ENCODE measurements at regions not wholly inside any gene's neighbourhood (a gene's known extent, or its start where the extent isn't known, plus 50 kb on each side); places are given as distances from the start of the nearest gene placed in this dataset.

DNA sequence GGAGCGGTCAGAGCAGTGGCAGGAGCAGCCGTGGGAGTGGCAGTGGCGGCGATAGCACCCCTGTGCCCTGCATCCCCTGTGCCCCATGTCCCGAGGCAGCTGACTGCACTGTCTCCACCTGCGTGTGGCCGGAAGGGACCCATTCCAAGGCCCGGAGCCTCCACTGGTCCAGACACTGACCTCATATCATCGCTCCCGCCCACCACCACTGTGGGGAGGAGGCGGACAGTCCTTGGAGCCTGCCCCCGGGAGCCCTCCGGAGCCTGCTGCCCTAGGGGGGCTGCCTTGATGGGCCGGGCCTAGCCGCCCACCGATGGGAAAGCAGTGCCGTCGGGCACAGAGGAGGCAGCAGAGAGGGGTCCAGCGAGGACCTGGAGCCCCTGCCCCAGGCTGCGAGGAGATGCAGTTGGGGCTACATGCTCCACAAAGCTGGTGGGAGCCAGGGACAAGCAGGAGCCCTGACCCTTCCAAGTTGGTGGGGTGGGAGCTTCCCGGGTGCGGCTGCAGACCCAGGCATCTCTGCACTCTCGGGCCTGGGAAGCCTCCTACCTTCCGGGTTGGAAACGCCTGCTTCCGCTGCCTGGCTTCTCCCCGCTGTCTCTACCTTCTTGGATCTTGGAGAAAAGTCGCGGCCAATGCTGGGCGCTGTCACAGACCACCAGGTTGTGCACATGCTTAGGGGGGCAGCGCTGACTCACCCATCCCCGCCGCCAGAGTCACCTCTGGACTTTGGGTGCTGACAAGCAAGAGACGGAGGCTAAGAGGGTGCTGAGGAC is 283.2 kb upstream of the ROBO1 start:
- Mint-ChIP-seq H3K9me3 (peaks cover 4% of the 10 kb centered on the region in 2 donors), H3K4me3 (no peak overlapping the region), H3K27ac (no peak overlapping the region), H3K36me3 (no peaks in the 10 kb centered on the region), H3K27me3 (no peaks in the 10 kb centered on the region), H3K4me1 (no peaks in the 10 kb centered on the region)
- ATAC-seq (replicated peaks) (no peak), DNase-seq (no peak)

DNA sequence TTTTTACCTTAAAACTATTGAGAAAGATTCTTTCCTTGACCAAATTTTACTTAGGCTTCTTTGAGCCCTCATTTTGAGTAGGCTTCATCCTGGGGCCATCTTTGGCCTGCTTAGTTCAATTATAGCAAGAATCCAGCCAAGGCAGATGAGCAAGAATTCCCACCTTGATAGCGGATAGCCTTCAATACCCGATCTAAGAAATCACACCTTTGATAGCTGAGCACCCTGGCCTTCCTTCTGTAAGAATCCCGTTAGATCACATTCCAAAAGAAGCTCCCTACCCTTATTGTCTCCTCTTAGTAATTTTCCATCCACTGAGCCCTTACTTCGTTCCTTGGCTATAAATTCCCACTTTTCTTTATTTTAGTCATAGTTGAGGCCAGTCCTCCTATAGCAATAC is 275.4 kb upstream of the ROBO1 start:
- Mint-ChIP-seq H3K27ac (no peak overlapping the region), H3K9me3 (peaks cover 0 to 2% of the 10 kb centered on the region in 2 donors), H3K36me3 (no peaks in the 10 kb centered on the region), H3K4me1 (no peaks in the 10 kb centered on the region), H3K4me3 (no peak overlapping the region), H3K27me3 (no peaks in the 10 kb centered on the region)
- ATAC-seq (replicated peaks) (no peak), DNase-seq (no peak)

DNA sequence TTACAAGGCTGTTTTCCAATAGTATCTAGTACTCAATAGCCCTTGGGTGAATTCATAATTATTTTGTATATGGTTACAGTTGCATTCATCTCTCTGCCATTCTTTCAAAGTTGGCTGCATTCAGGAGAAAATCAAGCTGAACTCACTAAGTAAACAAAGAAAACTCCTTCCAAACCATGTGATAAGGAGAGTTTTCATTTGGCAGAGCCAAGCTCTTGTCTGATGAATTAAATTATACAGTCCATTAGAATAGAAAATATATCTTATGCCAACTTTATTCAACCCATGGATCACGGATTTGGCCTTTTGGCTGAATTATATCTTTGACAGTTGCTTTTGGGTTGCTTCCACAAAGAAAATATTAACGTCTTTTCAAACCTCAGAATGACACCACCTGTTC is 272.3 kb upstream of the ROBO1 start:
- no peak overlapping the region for H3K27ac Mint-ChIP-seq
- ATAC-seq (replicated peaks) (no peak), DNase-seq (no peak)
- H3K27me3 Mint-ChIP-seq: no peaks in the 10 kb centered on the region
- H3K9me3 Mint-ChIP-seq: no peaks in the 10 kb centered on the region
- H3K4me3 Mint-ChIP-seq: no peak overlapping the region
- H3K36me3 Mint-ChIP-seq: no peaks in the 10 kb centered on the region
- H3K4me1 Mint-ChIP-seq: no peaks in the 10 kb centered on the region

DNA sequence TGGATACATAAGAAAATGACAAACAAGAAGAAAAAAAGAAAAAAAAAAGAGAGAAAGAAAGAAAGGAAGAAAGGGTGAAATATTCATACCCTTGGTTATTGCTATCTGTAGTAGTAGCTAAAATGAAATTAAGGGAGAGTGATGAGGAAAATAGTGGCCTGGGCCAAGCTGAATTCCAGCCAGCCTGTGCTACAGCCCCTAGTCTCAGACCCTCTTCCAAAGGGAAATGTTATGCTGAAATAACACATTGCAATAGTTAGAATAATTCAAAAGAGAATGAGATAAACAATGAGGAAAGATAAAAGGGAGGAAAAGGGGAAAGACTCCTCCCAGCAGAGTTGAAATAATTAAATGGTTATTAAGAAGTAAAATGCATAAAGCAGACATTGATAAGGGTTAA is 268.4 kb upstream of the ROBO1 start:
- Mint-ChIP-seq H3K27me3 (no peaks in the 10 kb centered on the region), H3K27ac (no peak overlapping the region), H3K36me3 (no peaks in the 10 kb centered on the region), H3K9me3 (no peaks in the 10 kb centered on the region), H3K4me3 (no peak overlapping the region), H3K4me1 (no peaks in the 10 kb centered on the region)
- ATAC-seq (replicated peaks) (no peak), DNase-seq (no peak)

DNA sequence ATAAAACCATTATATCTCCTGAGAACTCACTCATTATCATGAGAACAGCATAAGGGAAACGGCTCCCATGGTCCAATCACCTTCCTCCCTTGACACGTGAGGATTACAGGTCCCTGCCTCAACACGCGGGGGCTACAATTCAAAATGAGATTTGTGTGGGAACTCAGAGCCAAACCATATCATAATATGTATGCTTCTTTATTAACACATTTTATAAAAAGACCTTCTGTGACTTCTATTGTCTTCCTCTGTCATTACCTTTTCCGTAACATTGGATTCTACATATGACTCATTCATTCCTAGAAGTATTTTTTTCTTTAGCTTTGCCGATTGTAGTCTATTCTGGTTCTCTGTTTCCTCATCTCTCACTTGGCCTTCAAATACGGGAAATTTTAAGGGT is 267.2 kb upstream of the ROBO1 start:
- no peaks in the 10 kb centered on the region for H3K4me1 Mint-ChIP-seq
- no peak overlapping the region for H3K4me3 Mint-ChIP-seq
- no peak for ATAC-seq (replicated peaks)
- H3K27ac Mint-ChIP-seq: no peak overlapping the region
- DNase-seq: no peak
- H3K36me3 Mint-ChIP-seq: no peaks in the 10 kb centered on the region
- no peaks in the 10 kb centered on the region for H3K27me3 Mint-ChIP-seq
- H3K9me3 Mint-ChIP-seq: no peaks in the 10 kb centered on the region

DNA sequence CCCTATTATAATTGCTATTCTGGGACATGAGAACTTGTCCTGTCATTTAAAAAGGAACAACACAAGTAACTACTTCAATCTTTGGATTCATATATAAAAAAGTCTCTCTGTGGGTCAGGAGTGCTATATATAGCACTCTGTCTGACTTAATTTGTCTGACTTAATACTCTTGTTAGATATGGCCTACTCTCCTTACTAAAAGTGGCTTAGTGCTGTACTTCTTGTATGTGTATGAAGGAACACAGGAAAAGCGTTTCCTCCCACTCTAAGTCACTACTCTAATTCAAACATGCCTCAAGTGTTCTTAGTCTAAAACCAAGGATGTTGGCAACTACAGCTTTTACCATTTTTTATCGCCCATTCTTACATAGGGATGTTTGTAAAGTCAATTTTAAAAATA is 255.2 kb upstream of the ROBO1 start:
- Mint-ChIP-seq H3K27ac (no peak overlapping the region), H3K36me3 (no peaks in the 10 kb centered on the region), H3K4me1 (no peaks in the 10 kb centered on the region), H3K4me3 (no peak overlapping the region), H3K27me3 (no peaks in the 10 kb centered on the region), H3K9me3 (peaks cover 5 to 11% of the 10 kb centered on the region in 2 donors)
- DNase-seq: no peak
- no peak for ATAC-seq (replicated peaks)

DNA sequence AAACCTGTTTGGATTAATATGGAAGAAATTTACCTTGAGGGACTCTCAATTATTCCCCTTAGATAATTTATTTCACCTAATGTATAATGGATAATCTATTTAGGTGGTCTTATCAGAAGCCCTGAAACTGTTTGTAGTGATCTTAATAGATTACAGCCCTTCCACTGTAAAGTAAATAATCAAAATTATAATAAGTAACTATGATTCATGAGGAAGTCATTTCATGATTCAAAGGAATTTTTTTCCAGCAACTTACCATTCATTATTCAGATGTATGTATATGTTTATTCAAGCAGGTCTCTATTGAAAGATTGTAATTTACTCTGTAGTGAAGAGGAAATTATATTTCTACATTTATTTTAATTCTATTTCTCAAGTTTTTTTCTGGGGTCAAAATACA is 250.6 kb upstream of the ROBO1 start:
- DNase-seq (no peak), ATAC-seq (replicated peaks) (no peak)
- H3K9me3 Mint-ChIP-seq: peaks cover 3 to 5% of the 10 kb centered on the region in 2 donors
- H3K4me3 Mint-ChIP-seq: no peak overlapping the region
- H3K36me3 Mint-ChIP-seq: no peaks in the 10 kb centered on the region
- no peaks in the 10 kb centered on the region for H3K4me1 Mint-ChIP-seq
- H3K27me3 Mint-ChIP-seq: no peaks in the 10 kb centered on the region
- no peak overlapping the region for H3K27ac Mint-ChIP-seq

DNA sequence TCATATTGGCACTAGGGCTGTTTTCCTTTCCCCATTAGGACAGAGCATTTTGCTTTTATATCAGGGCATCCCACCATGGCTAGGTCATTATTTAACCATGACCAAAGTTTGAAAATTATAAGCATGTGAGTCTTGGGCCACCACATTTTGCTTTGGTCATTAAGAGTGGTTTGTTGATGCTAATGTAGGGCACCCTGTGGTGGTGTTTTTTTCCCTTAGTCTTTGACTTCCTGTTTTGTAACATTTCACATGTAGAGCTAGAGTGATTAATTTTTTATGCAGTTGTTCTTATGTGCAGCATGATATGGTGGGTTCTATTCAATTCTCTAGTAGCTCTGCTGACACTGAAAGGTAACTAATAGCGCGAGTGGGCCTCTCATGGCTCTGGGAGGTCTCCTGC is 249.6 kb upstream of the ROBO1 start:
- Mint-ChIP-seq H3K9me3 (peaks cover 3 to 6% of the 10 kb centered on the region in 2 donors), H3K4me1 (no peaks in the 10 kb centered on the region), H3K27me3 (no peaks in the 10 kb centered on the region), H3K27ac (no peak overlapping the region), H3K4me3 (no peak overlapping the region), H3K36me3 (no peaks in the 10 kb centered on the region)
- ATAC-seq (replicated peaks) (no peak), DNase-seq (no peak)

DNA sequence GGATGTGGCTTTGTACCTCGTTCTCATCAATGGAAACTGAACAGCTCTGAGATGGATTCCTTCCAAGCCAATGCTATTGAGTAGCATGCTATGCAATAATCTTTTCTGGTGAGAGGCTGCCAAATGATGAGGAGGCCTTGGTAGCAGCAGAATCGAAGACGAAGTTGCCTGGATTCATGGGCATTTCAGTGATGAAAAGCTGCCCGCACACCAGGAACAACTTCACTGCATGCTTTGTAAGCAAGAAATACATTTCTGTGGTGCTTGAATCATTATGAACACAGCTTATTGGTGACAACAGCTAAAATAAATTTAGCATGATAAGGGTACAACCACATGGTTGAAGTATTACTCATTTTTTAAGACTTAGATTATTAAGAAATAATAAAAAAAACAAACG is 246.8 kb upstream of the ROBO1 start:
- no peak overlapping the region for H3K27ac Mint-ChIP-seq
- DNase-seq: no peak
- peaks cover 0 to 3% of the 10 kb centered on the region in 2 donors for H3K9me3 Mint-ChIP-seq
- H3K36me3 Mint-ChIP-seq: no peaks in the 10 kb centered on the region
- no peaks in the 10 kb centered on the region for H3K27me3 Mint-ChIP-seq
- no peak overlapping the region for H3K4me3 Mint-ChIP-seq
- no peak for ATAC-seq (replicated peaks)
- no peaks in the 10 kb centered on the region for H3K4me1 Mint-ChIP-seq

DNA sequence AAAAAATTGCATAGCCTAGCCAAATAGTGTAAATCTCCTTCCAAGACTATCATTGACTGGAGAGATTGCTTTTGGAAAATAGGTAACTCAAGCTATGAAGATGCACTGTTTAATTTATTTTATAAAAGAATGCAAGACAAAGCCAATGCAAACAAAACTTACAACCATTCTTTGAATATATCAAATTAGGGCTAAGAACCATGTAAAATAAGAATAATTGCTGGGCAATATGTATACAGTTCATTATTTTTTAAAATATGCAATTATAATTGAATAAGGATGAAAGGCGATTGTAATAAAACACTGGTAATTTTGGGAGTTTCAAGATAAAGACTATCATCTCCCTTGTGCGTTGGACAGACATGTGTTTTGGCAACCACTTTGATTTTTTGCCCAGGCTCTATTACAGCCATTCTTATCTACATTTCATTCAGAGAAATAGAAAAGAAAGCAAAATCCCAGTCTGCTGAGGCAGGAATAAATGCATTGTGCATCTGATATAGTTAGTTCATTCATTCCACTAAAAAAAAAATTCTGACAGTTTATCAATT is 242.3 kb upstream of the ROBO1 start:
- Mint-ChIP-seq H3K27ac (no peak overlapping the region), H3K9me3 (peaks cover 0 to 3% of the 10 kb centered on the region in 2 donors), H3K36me3 (no peaks in the 10 kb centered on the region), H3K4me1 (no peaks in the 10 kb centered on the region), H3K27me3 (no peaks in the 10 kb centered on the region), H3K4me3 (no peak overlapping the region)
- ATAC-seq (replicated peaks) (no peak), DNase-seq (no peak)

DNA sequence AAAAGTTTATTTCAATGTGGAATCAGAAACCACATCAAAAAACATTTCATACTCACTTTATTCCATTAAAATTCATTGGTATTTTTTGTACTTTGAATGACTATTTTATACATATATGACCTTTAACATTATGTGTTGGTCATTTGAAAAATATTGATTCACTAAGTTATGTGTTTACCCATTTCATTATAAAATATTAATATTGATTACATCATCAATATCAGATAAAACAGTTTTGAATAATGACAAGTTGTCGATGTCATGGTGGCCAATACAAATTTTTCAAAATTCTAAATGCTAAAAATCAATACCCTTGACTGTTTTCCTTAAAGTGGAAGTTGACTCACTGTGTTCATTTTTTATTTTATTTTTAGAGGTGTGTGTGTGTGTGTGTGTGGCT is 239.7 kb upstream of the ROBO1 start:
- Mint-ChIP-seq H3K36me3 (no peaks in the 10 kb centered on the region), H3K27ac (no peak overlapping the region), H3K4me1 (no peaks in the 10 kb centered on the region), H3K4me3 (no peak overlapping the region), H3K9me3 (peaks cover 1 to 3% of the 10 kb centered on the region in 2 donors), H3K27me3 (no peaks in the 10 kb centered on the region)
- DNase-seq: no peak
- no peak for ATAC-seq (replicated peaks)

DNA sequence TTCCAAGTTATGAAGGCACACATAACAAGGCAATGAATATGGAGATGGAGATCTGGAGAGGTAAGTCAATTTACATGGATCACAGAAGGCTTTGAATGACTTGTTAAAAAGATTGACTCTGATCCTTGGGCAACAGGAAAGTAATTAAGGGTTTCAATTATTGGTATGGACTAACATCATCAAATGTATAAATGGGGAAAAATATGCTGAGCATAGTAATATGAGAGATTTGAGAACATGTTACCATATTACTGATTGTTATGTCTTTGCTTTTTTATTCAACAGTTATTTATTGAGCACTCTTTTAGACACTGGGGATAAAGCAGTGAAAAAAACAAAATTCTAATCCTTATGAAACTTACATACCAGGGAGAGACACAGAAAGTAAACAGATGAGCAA is 238.5 kb upstream of the ROBO1 start:
- no peaks in the 10 kb centered on the region for H3K36me3 Mint-ChIP-seq
- no peak overlapping the region for H3K4me3 Mint-ChIP-seq
- DNase-seq (no peak), ATAC-seq (replicated peaks) (no peak)
- H3K9me3 Mint-ChIP-seq: peaks cover 0 to 1% of the 10 kb centered on the region in 2 donors
- H3K27me3 Mint-ChIP-seq: no peaks in the 10 kb centered on the region
- no peaks in the 10 kb centered on the region for H3K4me1 Mint-ChIP-seq
- no peak overlapping the region for H3K27ac Mint-ChIP-seq

DNA sequence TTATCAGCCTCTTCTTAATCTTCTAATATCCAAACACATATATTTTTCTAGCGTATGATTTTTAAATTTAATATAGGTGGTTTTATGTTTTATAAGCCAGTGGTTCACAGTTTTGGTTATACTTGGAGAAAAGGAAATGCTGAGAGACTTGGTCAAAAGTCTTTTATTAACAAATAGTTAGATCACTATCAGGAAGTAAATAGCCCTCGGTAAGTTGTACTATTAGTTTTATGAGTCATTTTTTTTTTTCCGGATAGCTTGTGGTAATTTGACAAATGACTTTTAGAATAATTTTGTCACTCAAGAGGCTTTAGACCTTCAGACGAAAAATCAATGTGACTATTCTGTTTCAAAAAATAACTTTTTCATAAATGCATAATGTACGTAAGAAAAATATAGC is 232.2 kb upstream of the ROBO1 start:
- no peak for DNase-seq
- ATAC-seq (replicated peaks): no peak
- Mint-ChIP-seq H3K36me3 (no peaks in the 10 kb centered on the region), H3K4me1 (no peaks in the 10 kb centered on the region), H3K27ac (no peak overlapping the region), H3K27me3 (no peaks in the 10 kb centered on the region), H3K4me3 (no peak overlapping the region), H3K9me3 (peaks cover 0 to 1% of the 10 kb centered on the region in 2 donors)

DNA sequence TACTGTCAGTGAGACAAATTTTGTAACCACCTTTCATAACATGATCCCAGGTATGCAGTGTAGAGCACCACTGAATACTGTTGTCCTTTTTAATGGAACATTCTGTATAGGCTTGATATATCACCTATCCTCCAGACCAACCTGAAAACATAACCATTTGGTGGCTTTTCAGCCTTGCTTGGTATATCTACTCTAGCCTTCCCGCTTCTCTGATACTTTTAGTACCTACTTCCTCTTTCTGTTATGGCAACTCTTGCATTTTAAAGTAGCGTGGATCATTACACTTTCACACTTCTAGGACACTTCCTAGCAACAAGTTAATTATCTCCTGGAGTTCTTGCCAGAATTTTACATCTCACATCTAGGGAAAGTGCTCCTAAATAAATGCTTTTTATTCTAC is 226.6 kb upstream of the ROBO1 start:
- no peaks in the 10 kb centered on the region for H3K4me1 Mint-ChIP-seq
- peaks cover 0 to 3% of the 10 kb centered on the region in 2 donors for H3K9me3 Mint-ChIP-seq
- no peak for ATAC-seq (replicated peaks)
- no peak overlapping the region for H3K27ac Mint-ChIP-seq
- no peak overlapping the region for H3K4me3 Mint-ChIP-seq
- H3K27me3 Mint-ChIP-seq: no peaks in the 10 kb centered on the region
- DNase-seq: no peak
- H3K36me3 Mint-ChIP-seq: no peaks in the 10 kb centered on the region

DNA sequence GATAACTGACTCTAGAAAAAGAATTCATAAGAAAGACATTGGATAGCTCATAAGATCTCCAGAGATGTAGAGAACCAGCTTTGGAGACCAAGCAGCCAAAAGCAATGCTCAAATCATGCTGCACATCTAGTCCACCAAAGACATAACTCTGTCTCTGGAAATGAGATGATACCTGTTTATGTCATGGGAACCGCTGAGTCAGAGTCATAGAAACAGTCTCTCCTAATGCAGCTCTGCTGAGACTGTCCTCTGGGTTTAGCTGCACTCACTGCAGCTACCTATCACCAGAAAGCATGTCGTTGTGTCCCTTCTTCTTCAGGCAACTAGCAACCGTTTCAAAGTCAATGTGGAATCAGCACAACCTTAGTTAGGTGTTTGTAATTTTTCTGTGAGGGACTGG is 218.5 kb upstream of the ROBO1 start:
- H3K27me3 Mint-ChIP-seq: no peaks in the 10 kb centered on the region
- H3K4me3 Mint-ChIP-seq: no peak overlapping the region
- H3K4me1 Mint-ChIP-seq: no peaks in the 10 kb centered on the region
- no peaks in the 10 kb centered on the region for H3K36me3 Mint-ChIP-seq
- no peak for ATAC-seq (replicated peaks)
- no peak for DNase-seq
- H3K9me3 Mint-ChIP-seq: peaks cover 8 to 12% of the 10 kb centered on the region in 2 donors
- no peak overlapping the region for H3K27ac Mint-ChIP-seq

Measured in stimulated activated naive B cell treated with anti-CD40 and anti-IgM and Interleukin-4, amounts not matched to agents 10 μg/mL and 1 μg/mL and 100 μg/mL, for 72 hours (primary cell).